ENCODE measurements at regions not wholly inside any gene's neighbourhood (a gene's known extent, or its start where the extent isn't known, plus 50 kb on each side); places are given as distances from the start of the nearest gene placed in this dataset.

DNA sequence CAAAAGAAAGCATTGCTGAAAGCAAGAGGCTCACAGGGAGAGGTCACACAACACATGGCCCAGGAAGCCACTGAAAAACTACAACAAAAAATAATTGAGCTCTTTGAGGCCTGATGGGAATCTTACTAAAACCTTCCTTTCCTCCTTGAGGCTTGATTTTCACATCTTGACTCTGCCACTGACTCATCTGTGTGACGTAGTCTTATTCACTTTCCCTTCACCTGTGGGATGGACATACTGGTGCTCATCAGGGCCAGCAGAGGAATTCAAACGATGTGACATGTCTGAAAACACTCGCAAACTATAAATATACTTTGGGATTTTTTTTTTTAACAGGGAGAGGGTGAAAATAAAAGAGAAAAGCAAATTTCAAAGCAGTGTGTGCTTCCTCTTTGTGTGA is 78.3 kb upstream of the ASIC2 start:
- TF ChIP-seq, protein P1, sequence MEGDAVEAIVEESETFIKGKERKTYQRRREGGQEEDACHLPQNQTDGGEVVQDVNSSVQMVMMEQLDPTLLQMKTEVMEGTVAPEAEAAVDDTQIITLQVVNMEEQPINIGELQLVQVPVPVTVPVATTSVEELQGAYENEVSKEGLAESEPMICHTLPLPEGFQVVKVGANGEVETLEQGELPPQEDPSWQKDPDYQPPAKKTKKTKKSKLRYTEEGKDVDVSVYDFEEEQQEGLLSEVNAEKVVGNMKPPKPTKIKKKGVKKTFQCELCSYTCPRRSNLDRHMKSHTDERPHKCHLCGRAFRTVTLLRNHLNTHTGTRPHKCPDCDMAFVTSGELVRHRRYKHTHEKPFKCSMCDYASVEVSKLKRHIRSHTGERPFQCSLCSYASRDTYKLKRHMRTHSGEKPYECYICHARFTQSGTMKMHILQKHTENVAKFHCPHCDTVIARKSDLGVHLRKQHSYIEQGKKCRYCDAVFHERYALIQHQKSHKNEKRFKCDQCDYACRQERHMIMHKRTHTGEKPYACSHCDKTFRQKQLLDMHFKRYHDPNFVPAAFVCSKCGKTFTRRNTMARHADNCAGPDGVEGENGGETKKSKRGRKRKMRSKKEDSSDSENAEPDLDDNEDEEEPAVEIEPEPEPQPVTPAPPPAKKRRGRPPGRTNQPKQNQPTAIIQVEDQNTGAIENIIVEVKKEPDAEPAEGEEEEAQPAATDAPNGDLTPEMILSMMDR (conservative IDR thresholded peaks at IDR 0.05; ENCODE audit: low read depth, low read length): no peak
- DNase-seq (ENCODE audit: low read depth): no peak
- H3K4me3 ChIP-seq (ENCODE audit: low read depth, low read length): no peak overlapping the region

GRCh38 chr17:33373273-33373672 is 80.2 kb upstream of the ASIC2 start:
- no peak overlapping the region for H3K4me3 ChIP-seq (ENCODE audit: low read depth, low read length)
- TF ChIP-seq, protein P1 (conservative IDR thresholded peaks at IDR 0.05; ENCODE audit: low read depth, low read length): no peak
- DNase-seq (ENCODE audit: low read depth): no peak

GRCh38 chr17:33375103-33375502 is 82.0 kb upstream of the ASIC2 start:
- no peak overlapping the region for H3K4me3 ChIP-seq (ENCODE audit: low read depth, low read length)
- TF ChIP-seq, protein P1 (conservative IDR thresholded peaks at IDR 0.05; ENCODE audit: low read depth, low read length): no peak
- no peak for DNase-seq (ENCODE audit: low read depth)

DNA sequence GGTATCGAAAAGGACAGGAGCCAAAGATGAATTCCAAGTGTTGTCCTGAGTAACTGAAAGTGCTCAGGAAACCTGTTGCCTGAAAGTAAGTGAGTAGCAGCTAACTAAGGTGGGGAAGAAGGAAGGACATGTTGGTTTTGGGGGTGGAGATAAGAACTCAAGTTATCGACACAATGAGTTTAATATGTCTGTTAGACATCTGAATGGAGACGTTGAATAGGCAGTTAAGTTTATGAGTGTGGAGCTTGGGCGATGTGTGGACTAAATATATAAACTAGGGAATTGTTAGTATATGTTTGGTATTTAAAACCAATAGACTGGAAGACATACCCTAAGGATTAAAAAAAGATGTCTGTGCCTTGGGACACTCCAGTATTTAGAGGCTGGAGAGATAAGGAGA is 82.7 kb upstream of the ASIC2 start:
- TF ChIP-seq, protein P1 (conservative IDR thresholded peaks at IDR 0.05; ENCODE audit: low read depth, low read length): no peak
- no peak overlapping the region for H3K4me3 ChIP-seq (ENCODE audit: low read depth, low read length)
- no peak for DNase-seq (ENCODE audit: low read depth)

- TF ChIP-seq, protein P1 (conservative IDR thresholded peaks at IDR 0.05; ENCODE audit: low read depth, low read length): peak; percentile 48
- DNase-seq (ENCODE audit: low read depth): no peak
- no peak overlapping the region for H3K4me3 ChIP-seq (ENCODE audit: low read depth, low read length)
Observed at GRCh38 chr17:33377837-33378595, 84.9 kb upstream of the ASIC2 start.

- DNase-seq (ENCODE audit: low read depth): no peak
- H3K4me3 ChIP-seq (ENCODE audit: low read depth, low read length): no peak overlapping the region
- TF ChIP-seq, protein P1 (conservative IDR thresholded peaks at IDR 0.05; ENCODE audit: low read depth, low read length): no peak
Observed at GRCh38 chr17:33381201-33381600, 88.1 kb upstream of the ASIC2 start.

GRCh38 chr17:33383488-33384023 is 90.5 kb upstream of the ASIC2 start:
- TF ChIP-seq, protein P1 (conservative IDR thresholded peaks at IDR 0.05; ENCODE audit: low read depth, low read length): no peak
- no peak overlapping the region for H3K4me3 ChIP-seq (ENCODE audit: low read depth, low read length)
- DNase-seq (ENCODE audit: low read depth): no peak
